ENCODE measurements at regions not wholly inside any gene's neighbourhood (a gene's known extent, or its start where the extent isn't known, plus 50 kb on each side); places are given as distances from the start of the nearest gene placed in this dataset.

GRCh38 chr10:113302062-113302461 is 250.8 kb upstream of the HABP2 start:
- TF ChIP-seq POLR2AphosphoS5 (IDR thresholded peaks at IDR 0.05; ENCODE audit: low read depth, low read length) (no peak), REST (IDR thresholded peaks at IDR 0.05; ENCODE audit: insufficient read depth in 1 of 2, low read depth in 2 of 2, low read length in 2 of 2) (no peak), FOXP2 (optimal IDR thresholded peaks at IDR 0.05; ENCODE audit: borderline replicate concordance, extremely low read depth, extremely low read length, insufficient read depth) (no peak), SIN3A (IDR thresholded peaks at IDR 0.05; ENCODE audit: borderline replicate concordance, insufficient read depth, low read length) (no peak)

All from PFSK-1 (cell line).